HCT116 (cell line): ENCODE measurements at regions not wholly inside any gene's neighbourhood (a gene's known extent, or its start where the extent isn't known, plus 50 kb on each side); places are given as distances from the start of the nearest gene placed in this dataset.

Experiments
- ATAC-seq: fragments of 200-7000 bp; cut with Tn5 transposase; 2 replicates; pipeline ENCODE4 v1.9.1; 2020; ENCODE audit warnings: mild to moderate bottlenecking, moderate library complexity
- BruUV-seq: library from RNA; stranded (reverse); fragments of 400-500 nt; replicated peaks from 2 replicates; lab custom pipeline; 2021; lab: Mats Ljungman, UMichigan
- CTCF ChIA-PET: fragments of 300-600 bp; sonication (Branson Sonifier 250); formaldehyde crosslinking; loops from one replicate; lab custom pipeline; 2021; ENCODE audit warnings: antibody characterized with exemption; lab: Charles Lee
- POLR2A ChIA-PET: fragments of 300-600, 350-600 bp; sonication (Branson Sonifier 250); formaldehyde crosslinking; loops from one replicate; lab custom pipeline; 2021; ENCODE audit warnings: antibody characterized with exemption; lab: Charles Lee
- RAD21 ChIA-PET, 2 experiments: fragments of 300-600 bp; sonication (Branson Sonifier 250); formaldehyde crosslinking; loops; one replicate each; lab custom pipeline; 2023; ENCODE audit warnings: low total read pairs in 2 of 2; ENCODE audit not compliant: uncharacterized antibody in 2 of 2, unreplicated experiment in 2 of 2, low non-redundant PET in 1 of 2; lab: Charles Lee
- DNase-seq: peaks from one replicate; pipeline ENCODE4 v3.0.0-alpha.2; 2010; ENCODE audit warnings: low read depth, low spot score
- H2AFZ ChIP-seq: fragments of 200-600 bp; shearing (Covaris generic), sonication (generic); 2 replicates; pipeline ENCODE4 v1.6.1; 2017; ENCODE audit warnings: low read depth, mixed run types, mixed read lengths, antibody characterized with exemption, low read length; ENCODE audit not compliant: poor library complexity, severe bottlenecking
- H3K27ac ChIP-seq: 2 replicates; pipeline ENCODE4 v1.5.1; 2012; ENCODE audit warnings: low read depth, low read length
- H3K27me3 ChIP-seq: fragments of 200-600 bp; sonication (generic); 2 replicates; pipeline ENCODE4 v1.6.1; 2016; ENCODE audit warnings: mixed run types, low read length, mixed read lengths; ENCODE audit not compliant: insufficient read depth
- H3K36me3 ChIP-seq, 2 experiments: fragments of 200-500 bp in 1 of 2; fragments of 200-600 bp in 1 of 2; sonication (Bioruptor generic) in 1 of 2; sonication (generic) in 1 of 2; 2 replicates each; pipeline versions ENCODE4 v1.5.1 to v1.6.1; 2014 to 2016; ENCODE audit warnings: low read length in 2 of 2, inconsistent platforms in 1 of 2, mixed read lengths in 1 of 2, mixed run types in 1 of 2; ENCODE audit not compliant: insufficient read depth in 2 of 2, control insufficient read depth in 1 of 2
- H3K4me1 ChIP-seq, 2 experiments: fragments of 200-600 bp in 1 of 2; sonication (generic) in 1 of 2; 2 replicates each; pipeline versions ENCODE4 v1.5.1 to v1.6.1; 2012 to 2017; ENCODE audit warnings: low read length in 2 of 2, inconsistent platforms in 1 of 2, mild to moderate bottlenecking in 1 of 2, mixed read lengths in 1 of 2, mixed run types in 1 of 2, moderate library complexity in 1 of 2; ENCODE audit not compliant: insufficient read depth in 2 of 2, control insufficient read depth in 1 of 2
- H3K4me2 ChIP-seq: fragments of 200-600 bp; sonication (generic); 2 replicates; pipeline ENCODE4 v1.6.1; 2017; ENCODE audit warnings: mixed run types, low read length, mixed read lengths
- H3K4me3 ChIP-seq, 2 experiments: fragments of 200-600 bp in 1 of 2; sonication (generic) in 1 of 2; replicated peaks in 1 of 2; 2 replicates each; pipeline ENCODE4 v1.5.1; 2011 to 2016; ENCODE audit warnings: low read length in 2 of 2, control low read depth in 1 of 2, low read depth in 1 of 2, mild to moderate bottlenecking in 1 of 2, mixed read lengths in 1 of 2, mixed run types in 1 of 2
- H3K79me2 ChIP-seq: fragments of 200-600 bp; sonication (generic); 2 replicates; pipeline ENCODE4 v1.6.1; 2017; ENCODE audit warnings: mild to moderate bottlenecking, mixed run types, low read length, moderate library complexity, mixed read lengths; ENCODE audit not compliant: insufficient read depth
- H3K9ac ChIP-seq: fragments of 200-600 bp; sonication (generic); 2 replicates; pipeline ENCODE4 v1.6.1; 2016; ENCODE audit warnings: low read length, mixed read lengths
- H3K9me2 ChIP-seq: fragments of 200-600 bp; sonication (generic), shearing (Covaris generic); 2 replicates; pipeline ENCODE4 v1.6.1; 2017; ENCODE audit warnings: mixed run types, mild to moderate bottlenecking, moderate library complexity; ENCODE audit not compliant: insufficient read depth
- H3K9me3 ChIP-seq, 2 experiments: fragments of 200-500 bp in 1 of 2; fragments of 200-600 bp in 1 of 2; sonication (Bioruptor generic) in 1 of 2; sonication (generic) in 1 of 2; 2 replicates each; pipeline ENCODE4 v1.6.1; 2014 to 2017; ENCODE audit warnings: low read length in 2 of 2, mixed read lengths in 2 of 2, inconsistent platforms in 1 of 2, low read depth in 1 of 2, mild to moderate bottlenecking in 1 of 2, mixed run types in 1 of 2, moderate library complexity in 1 of 2; ENCODE audit not compliant: control insufficient read depth in 1 of 2, insufficient read depth in 1 of 2
- H4K20me1 ChIP-seq: fragments of 200-600 bp; sonication (generic), shearing (Covaris generic); 2 replicates; pipeline ENCODE4 v1.6.1; 2017; ENCODE audit warnings: mixed run types, mild to moderate bottlenecking, moderate library complexity; ENCODE audit not compliant: insufficient read depth
- FOSL1 ChIP-seq: IDR thresholded peaks from 2 replicates; pipeline ENCODE4 v1.6.1; 2012; ENCODE audit warnings: low read depth
- JUND ChIP-seq: IDR thresholded peaks from 2 replicates; pipeline ENCODE4 v1.6.1; 2012
- POLR2A ChIP-seq: IDR thresholded peaks from 2 replicates; pipeline ENCODE4 v1.7.0; 2011; ENCODE audit warnings: borderline replicate concordance; ENCODE audit not compliant: insufficient read depth, insufficient read length; ENCODE audit errors: extremely low read depth
- POLR2AphosphoS5 ChIP-seq: IDR thresholded peaks from 2 replicates; pipeline ENCODE4 v1.6.1; 2011; ENCODE audit warnings: mild to moderate bottlenecking, low read depth, low read length, moderate library complexity
- YY1 ChIP-seq: IDR thresholded peaks from 2 replicates; pipeline ENCODE4 v1.6.1; 2011; ENCODE audit warnings: low read length, low read depth, moderate library complexity, mild to moderate bottlenecking; ENCODE audit not compliant: insufficient replicate concordance; ENCODE audit errors: extremely low read depth
- intact Hi-C: fragments of 100-400 bp; cut with micrococcal nuclease; formaldehyde crosslinking; loops from 2 replicates; pipeline ENCODE4 v1.10.0; 2022
- TF ChIP-seq, protein P1 (sequence below): IDR thresholded peaks from 2 replicates; pipeline ENCODE4 v1.6.1; 2011; ENCODE audit warnings: mild to moderate bottlenecking, low read length, moderate library complexity; ENCODE audit not compliant: insufficient replicate concordance; ENCODE audit errors: extremely low read depth
- TF ChIP-seq, protein P2 (sequence below), 3 experiments: fragments of 200-600 bp in 1 of 3; sonication (generic) in 1 of 3; IDR thresholded peaks in 2 of 3; conservative IDR thresholded peaks in 1 of 3; 2 replicates each; pipeline ENCODE4 v1.5.1; 2012 to 2017; ENCODE audit warnings: low read depth in 2 of 3, low read length in 2 of 3, antibody characterized with exemption in 1 of 3, borderline replicate concordance in 1 of 3, control low read depth in 1 of 3, mild to moderate bottlenecking in 1 of 3, mixed read lengths in 1 of 3, mixed run types in 1 of 3, moderate library complexity in 1 of 3; ENCODE audit not compliant: insufficient read depth in 1 of 3
- TF ChIP-seq, protein P3 (sequence below): IDR thresholded peaks from 2 replicates; pipeline ENCODE4 v1.6.1; 2012

DNA sequence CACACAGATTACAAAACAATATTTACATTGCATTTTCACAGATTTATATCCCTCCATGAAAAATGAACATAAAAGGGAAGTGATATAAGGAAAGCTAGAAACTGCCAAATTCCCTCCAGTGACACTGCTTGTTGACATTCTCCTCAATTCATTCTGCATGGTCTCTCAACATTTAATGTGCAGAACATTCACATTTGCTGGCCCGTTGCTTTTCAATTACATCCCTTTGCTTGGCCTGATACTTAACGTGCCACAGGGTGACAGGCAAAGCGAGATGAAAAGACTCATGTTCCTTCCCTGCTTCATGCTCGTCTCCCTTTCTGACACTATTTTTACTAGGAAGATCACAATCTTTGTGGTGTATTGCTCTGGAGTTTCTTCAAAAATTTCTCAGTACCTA, 1019.7 kb upstream of the LRRN3 start:
- H3K9me3 ChIP-seq: no peaks in the 10 kb centered on the region
- intact Hi-C loops: no loop called here
- no peak overlapping the region for H2AFZ ChIP-seq
- DNase-seq: no peak
- H3K27me3 ChIP-seq: no peaks in the 10 kb centered on the region
- POLR2A ChIA-PET: no interaction called here
- no TSS peak for BruUV-seq
- no peaks in the 10 kb centered on the region for H3K4me1 ChIP-seq
- CTCF ChIA-PET: no interaction called here
- TF ChIP-seq, protein P1, sequence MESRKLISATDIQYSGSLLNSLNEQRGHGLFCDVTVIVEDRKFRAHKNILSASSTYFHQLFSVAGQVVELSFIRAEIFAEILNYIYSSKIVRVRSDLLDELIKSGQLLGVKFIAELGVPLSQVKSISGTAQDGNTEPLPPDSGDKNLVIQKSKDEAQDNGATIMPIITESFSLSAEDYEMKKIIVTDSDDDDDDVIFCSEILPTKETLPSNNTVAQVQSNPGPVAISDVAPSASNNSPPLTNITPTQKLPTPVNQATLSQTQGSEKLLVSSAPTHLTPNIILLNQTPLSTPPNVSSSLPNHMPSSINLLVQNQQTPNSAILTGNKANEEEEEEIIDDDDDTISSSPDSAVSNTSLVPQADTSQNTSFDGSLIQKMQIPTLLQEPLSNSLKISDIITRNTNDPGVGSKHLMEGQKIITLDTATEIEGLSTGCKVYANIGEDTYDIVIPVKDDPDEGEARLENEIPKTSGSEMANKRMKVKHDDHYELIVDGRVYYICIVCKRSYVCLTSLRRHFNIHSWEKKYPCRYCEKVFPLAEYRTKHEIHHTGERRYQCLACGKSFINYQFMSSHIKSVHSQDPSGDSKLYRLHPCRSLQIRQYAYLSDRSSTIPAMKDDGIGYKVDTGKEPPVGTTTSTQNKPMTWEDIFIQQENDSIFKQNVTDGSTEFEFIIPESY: no peak
- TF ChIP-seq, protein P2, sequence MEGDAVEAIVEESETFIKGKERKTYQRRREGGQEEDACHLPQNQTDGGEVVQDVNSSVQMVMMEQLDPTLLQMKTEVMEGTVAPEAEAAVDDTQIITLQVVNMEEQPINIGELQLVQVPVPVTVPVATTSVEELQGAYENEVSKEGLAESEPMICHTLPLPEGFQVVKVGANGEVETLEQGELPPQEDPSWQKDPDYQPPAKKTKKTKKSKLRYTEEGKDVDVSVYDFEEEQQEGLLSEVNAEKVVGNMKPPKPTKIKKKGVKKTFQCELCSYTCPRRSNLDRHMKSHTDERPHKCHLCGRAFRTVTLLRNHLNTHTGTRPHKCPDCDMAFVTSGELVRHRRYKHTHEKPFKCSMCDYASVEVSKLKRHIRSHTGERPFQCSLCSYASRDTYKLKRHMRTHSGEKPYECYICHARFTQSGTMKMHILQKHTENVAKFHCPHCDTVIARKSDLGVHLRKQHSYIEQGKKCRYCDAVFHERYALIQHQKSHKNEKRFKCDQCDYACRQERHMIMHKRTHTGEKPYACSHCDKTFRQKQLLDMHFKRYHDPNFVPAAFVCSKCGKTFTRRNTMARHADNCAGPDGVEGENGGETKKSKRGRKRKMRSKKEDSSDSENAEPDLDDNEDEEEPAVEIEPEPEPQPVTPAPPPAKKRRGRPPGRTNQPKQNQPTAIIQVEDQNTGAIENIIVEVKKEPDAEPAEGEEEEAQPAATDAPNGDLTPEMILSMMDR (IDR thresholded peaks at IDR 0.05 in 2 of 3, conservative IDR thresholded peaks at IDR 0.05 in 1 of 3; ENCODE audit: borderline replicate concordance in 1 of 3, insufficient read depth in 1 of 3, low read depth in 2 of 3, low read length in 2 of 3): no peak
- no peak for TF ChIP-seq POLR2A
- TF ChIP-seq POLR2AphosphoS5: no peak
- no peak for TF ChIP-seq JUND
- TF ChIP-seq YY1: no peak
- TF ChIP-seq, protein P3, sequence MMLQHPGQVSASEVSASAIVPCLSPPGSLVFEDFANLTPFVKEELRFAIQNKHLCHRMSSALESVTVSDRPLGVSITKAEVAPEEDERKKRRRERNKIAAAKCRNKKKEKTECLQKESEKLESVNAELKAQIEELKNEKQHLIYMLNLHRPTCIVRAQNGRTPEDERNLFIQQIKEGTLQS: no peak
- TF ChIP-seq FOSL1: no peak
- H3K9ac ChIP-seq: no peak overlapping the region
- H3K27ac ChIP-seq: no peak overlapping the region
- no peaks in the 10 kb centered on the region for H3K9me2 ChIP-seq
- H3K79me2 ChIP-seq: no peaks in the 10 kb centered on the region
- no peak for ATAC-seq
- no peak overlapping the region for H3K4me2 ChIP-seq
- no peak overlapping the region for H3K4me3 ChIP-seq
- H4K20me1 ChIP-seq: no peaks in the 10 kb centered on the region
- H3K36me3 ChIP-seq: no peaks in the 10 kb centered on the region
- RAD21 ChIA-PET: no interaction called here
